Panc1 (cell line): ENCODE measurements at regions not wholly inside any gene's neighbourhood (a gene's known extent, or its start where the extent isn't known, plus 50 kb on each side); places are given as distances from the start of the nearest gene placed in this dataset.

Source experiments
- ATAC-seq: fragments of 200-7000 bp; cut with Tn5 transposase; 2 replicates; pipeline ENCODE4 v1.9.1; 2020; ENCODE audit warnings: mild to moderate bottlenecking, moderate library complexity
- BruUV-seq: library from RNA; stranded (reverse); fragments of 400-500 nt; replicated peaks from 2 replicates; lab custom pipeline; 2021; lab: Mats Ljungman, UMichigan
- CTCF ChIA-PET: fragments of 300-600 bp; sonication (Branson Sonifier 250); formaldehyde crosslinking; loops from one replicate; lab custom pipeline; 2022; ENCODE audit warnings: antibody characterized with exemption; lab: Charles Lee
- POLR2A ChIA-PET: fragments of 300-600 bp; sonication (Branson Sonifier 250); formaldehyde crosslinking; loops from one replicate; lab custom pipeline; 2022; ENCODE audit warnings: antibody characterized with exemption; lab: Charles Lee
- DNase-seq: peaks from one replicate; pipeline ENCODE4 v3.0.0-alpha.2; 2010; ENCODE audit warnings: low read depth, low spot score
- H3K27ac ChIP-seq: 2 replicates; pipeline ENCODE4 v1.5.1; 2011; ENCODE audit warnings: mild to moderate bottlenecking, low read length, inconsistent platforms
- H3K27me3 ChIP-seq: fragments of 200-500 bp; sonication (Bioruptor generic); 2 replicates; pipeline ENCODE4 v1.6.0; 2014; ENCODE audit warnings: low read length, inconsistent platforms; ENCODE audit not compliant: control insufficient read depth, insufficient read depth
- H3K36me3 ChIP-seq: fragments of 200-500 bp; sonication (Bioruptor generic); 2 replicates; pipeline ENCODE4 v1.5.1; 2014; ENCODE audit warnings: inconsistent platforms, mild to moderate bottlenecking, low read length, moderate library complexity; ENCODE audit not compliant: control insufficient read depth, insufficient read depth
- H3K4me1 ChIP-seq: 2 replicates; pipeline ENCODE4 v1.5.1; 2011; ENCODE audit warnings: inconsistent platforms, mild to moderate bottlenecking, low read length, moderate library complexity; ENCODE audit not compliant: control insufficient read depth, insufficient read depth
- H3K4me3 ChIP-seq, 2 experiments: 2 replicates each; pipeline ENCODE4 v1.5.1; 2011 to 2012; ENCODE audit warnings: low read depth in 2 of 2, low read length in 2 of 2, mild to moderate bottlenecking in 2 of 2, inconsistent platforms in 1 of 2, moderate library complexity in 1 of 2
- H3K9me3 ChIP-seq: fragments of 200-500 bp; sonication (Bioruptor generic); 2 replicates; pipeline ENCODE4 v1.5.1; 2014; ENCODE audit warnings: low read depth, mild to moderate bottlenecking, inconsistent platforms, low read length, moderate library complexity; ENCODE audit not compliant: control insufficient read depth, insufficient read depth
- POLR2AphosphoS5 ChIP-seq: IDR thresholded peaks from 2 replicates; pipeline ENCODE4 v1.6.1; 2012; ENCODE audit warnings: mild to moderate bottlenecking, low read depth, low read length, moderate library complexity
- REST ChIP-seq, 2 experiments: IDR thresholded peaks; 2 replicates each; pipeline ENCODE4 v1.6.1; 2011 to 2012; ENCODE audit warnings: low read depth in 2 of 2, control low read depth in 1 of 2, low read length in 1 of 2, mild to moderate bottlenecking in 1 of 2, moderate library complexity in 1 of 2; ENCODE audit not compliant: insufficient read depth in 1 of 2
- SIN3A ChIP-seq: IDR thresholded peaks from 2 replicates; pipeline ENCODE4 v1.6.1; 2012; ENCODE audit warnings: low read depth, mild to moderate bottlenecking, low read length, moderate library complexity, borderline replicate concordance; ENCODE audit not compliant: insufficient read depth
- TCF7L2 ChIP-seq: IDR thresholded peaks from 2 replicates; pipeline ENCODE4 v1.6.1; 2011; ENCODE audit warnings: mild to moderate bottlenecking, low read depth, low read length, inconsistent platforms
- in situ Hi-C: cut with HindIII; loops from 2 replicates; pipeline ENCODE4 v1.10.0; 2016; ENCODE audit warnings: low sequenced_read_pairs, low pct_unique_long_range_greater_than_20kb
- intact Hi-C: fragments of 100-400 bp; cut with micrococcal nuclease; formaldehyde crosslinking; loops from one replicate; pipeline ENCODE4 v1.10.0; 2022; ENCODE audit not compliant: unreplicated experiment
- TF ChIP-seq, protein P1 (sequence below): fragments of 450-650 bp; IDR thresholded peaks from 2 replicates; pipeline ENCODE4 v1.5.1; 2017; ENCODE audit warnings: mild to moderate bottlenecking

- DNase-seq (no peak), ATAC-seq (no peak)
- Histone ChIP-seq H3K27me3 (no peaks in the 10 kb centered on the region), H3K4me3 (no peak overlapping the region), H3K36me3 (no peaks in the 10 kb centered on the region), H3K27ac (no peak overlapping the region), H3K4me1 (no peaks in the 10 kb centered on the region), H3K9me3 (no peaks in the 10 kb centered on the region)
- no TSS peak for BruUV-seq
- TF ChIP-seq POLR2AphosphoS5 (no peak), SIN3A (no peak), TCF7L2 (no peak), REST (IDR thresholded peaks at IDR 0.05; ENCODE audit: insufficient read depth in 1 of 2, low read depth in 2 of 2, low read length in 1 of 2) (no peak)
- TF ChIP-seq, protein P1, sequence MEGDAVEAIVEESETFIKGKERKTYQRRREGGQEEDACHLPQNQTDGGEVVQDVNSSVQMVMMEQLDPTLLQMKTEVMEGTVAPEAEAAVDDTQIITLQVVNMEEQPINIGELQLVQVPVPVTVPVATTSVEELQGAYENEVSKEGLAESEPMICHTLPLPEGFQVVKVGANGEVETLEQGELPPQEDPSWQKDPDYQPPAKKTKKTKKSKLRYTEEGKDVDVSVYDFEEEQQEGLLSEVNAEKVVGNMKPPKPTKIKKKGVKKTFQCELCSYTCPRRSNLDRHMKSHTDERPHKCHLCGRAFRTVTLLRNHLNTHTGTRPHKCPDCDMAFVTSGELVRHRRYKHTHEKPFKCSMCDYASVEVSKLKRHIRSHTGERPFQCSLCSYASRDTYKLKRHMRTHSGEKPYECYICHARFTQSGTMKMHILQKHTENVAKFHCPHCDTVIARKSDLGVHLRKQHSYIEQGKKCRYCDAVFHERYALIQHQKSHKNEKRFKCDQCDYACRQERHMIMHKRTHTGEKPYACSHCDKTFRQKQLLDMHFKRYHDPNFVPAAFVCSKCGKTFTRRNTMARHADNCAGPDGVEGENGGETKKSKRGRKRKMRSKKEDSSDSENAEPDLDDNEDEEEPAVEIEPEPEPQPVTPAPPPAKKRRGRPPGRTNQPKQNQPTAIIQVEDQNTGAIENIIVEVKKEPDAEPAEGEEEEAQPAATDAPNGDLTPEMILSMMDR: no peak
- in situ Hi-C loops: no loop called here
- intact Hi-C loops: no loop called here
- POLR2A ChIA-PET: no interaction called here
- CTCF ChIA-PET: no interaction called here
Observed at GRCh38 chr1:60877376-60877775, 205.0 kb upstream of the NFIA start.

- BruUV-seq: no TSS peak
- POLR2A ChIA-PET: no interaction called here
- CTCF ChIA-PET: no interaction called here
- Histone ChIP-seq H3K36me3 (no peaks in the 10 kb centered on the region), H3K4me3 (no peak overlapping the region), H3K27me3 (no peaks in the 10 kb centered on the region), H3K9me3 (no peaks in the 10 kb centered on the region), H3K4me1 (no peaks in the 10 kb centered on the region), H3K27ac (no peak overlapping the region)
- in situ Hi-C loops (no loop called here), intact Hi-C loops (no loop called here)
- ATAC-seq (no peak), DNase-seq (no peak)
- TF ChIP-seq TCF7L2 (no peak), SIN3A (no peak), POLR2AphosphoS5 (no peak), REST (IDR thresholded peaks at IDR 0.05; ENCODE audit: insufficient read depth in 1 of 2, low read depth in 2 of 2, low read length in 1 of 2) (no peak)
- TF ChIP-seq, protein P1: no peak
Observed at GRCh38 chr1:60876952-60877351, 205.4 kb upstream of the NFIA start.
